ELF-1 (cell line): ENCODE measurements at regions not wholly inside any gene's neighbourhood (a gene's known extent, or its start where the extent isn't known, plus 50 kb on each side); places are given as distances from the start of the nearest gene placed in this dataset.

Experiments
- DNase-seq: peaks from one replicate; pipeline ENCODE4 v3.0.0-alpha.2; 2016; ENCODE audit warnings: low read depth, low spot score

DNA sequence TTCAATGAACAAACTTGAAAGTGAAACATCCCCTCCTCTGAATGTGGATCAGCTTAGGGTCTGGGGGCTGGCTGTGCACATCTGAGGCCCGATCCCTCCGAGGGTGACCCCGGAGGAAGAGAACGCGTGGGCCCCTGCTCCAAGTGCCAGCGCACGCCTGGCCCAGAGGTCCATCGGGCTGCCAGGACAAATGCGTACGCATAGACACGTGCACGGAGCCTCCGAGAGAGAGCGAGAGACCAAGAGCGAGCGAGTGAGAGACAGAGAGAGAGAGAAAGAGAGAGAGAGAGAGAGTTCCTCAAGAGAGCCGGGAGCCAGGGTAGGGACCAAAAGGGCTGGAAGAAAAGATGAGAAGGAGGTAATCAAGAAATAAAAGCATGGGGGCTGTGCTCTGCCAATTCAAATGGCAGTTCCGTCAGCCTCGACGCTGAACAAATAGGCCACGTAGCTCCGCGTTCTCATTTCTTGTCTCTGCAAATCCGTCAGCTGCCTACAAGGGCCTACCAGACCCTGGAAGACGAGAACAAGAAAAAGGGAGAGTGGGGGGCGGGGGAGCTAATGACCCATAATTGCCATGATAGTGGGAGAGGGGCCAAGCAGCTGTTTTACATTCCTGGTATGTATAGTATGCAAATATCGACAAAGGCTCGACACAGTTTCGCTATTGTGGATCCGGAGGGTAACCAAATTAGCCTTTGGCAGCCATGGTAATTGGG is 435.3 kb upstream of the ZFHX3 start:
- DNase-seq, result peak; percentile 81

DNA sequence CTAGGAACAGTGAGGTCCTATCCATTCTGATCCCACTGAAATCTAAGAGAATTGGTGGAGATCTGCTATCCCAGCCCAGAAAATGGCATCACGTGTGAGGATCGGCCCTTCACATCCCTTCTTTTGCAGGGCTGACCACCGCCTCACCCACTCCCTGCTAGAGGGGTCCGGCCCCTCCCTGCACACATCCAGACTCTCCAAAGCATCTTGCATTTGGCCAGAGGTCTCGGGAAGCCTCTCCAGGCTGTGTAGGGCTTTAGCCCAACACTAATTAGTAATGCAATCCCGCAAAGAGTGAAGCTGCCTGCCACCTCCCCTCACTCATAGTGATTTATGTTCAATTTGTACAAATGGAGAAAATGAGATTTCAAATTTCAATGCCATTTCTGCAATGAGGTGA is 434.4 kb upstream of the ZFHX3 start:
- no peak for DNase-seq

DNA sequence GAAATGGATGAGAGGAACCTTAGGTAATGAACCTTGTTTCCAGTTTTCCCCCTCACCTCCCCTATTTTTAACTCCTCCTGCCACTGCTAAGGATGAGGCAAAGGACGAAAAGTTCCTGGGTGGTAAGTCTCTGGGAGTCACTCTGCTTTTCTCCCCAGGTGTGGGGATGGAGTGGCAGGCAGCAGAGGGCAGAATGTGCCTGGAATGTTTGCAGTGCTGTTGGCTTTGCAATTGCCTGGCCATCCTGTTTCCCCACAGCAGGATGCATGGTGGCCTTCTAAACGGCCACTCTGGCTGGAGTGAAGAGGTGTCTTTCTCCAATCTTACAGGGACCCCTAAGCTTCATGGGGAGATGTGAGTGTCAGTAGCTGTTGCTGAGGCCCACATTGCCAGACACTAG is 432.5 kb upstream of the ZFHX3 start:
- DNase-seq, result peak; percentile 8

DNA sequence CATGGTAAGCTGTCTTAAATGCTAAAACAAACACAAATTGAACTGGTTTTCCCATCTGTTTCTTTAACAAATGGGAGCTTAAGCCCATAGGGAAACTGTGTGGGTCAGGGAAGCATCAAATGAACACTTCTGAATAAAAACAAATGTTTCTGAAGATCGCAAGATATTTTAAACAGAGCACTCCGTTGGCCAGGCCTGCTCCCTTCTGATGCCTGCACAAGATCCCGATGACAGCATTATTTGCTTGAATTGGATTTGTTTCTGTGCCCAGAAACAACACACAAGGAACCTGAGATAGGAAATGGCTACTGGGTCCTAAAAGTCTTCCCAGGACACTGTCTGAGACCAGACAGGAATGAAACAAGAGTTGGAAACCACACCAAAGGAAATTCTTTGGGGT is 425.8 kb upstream of the ZFHX3 start:
- DNase-seq, result no peak

DNA sequence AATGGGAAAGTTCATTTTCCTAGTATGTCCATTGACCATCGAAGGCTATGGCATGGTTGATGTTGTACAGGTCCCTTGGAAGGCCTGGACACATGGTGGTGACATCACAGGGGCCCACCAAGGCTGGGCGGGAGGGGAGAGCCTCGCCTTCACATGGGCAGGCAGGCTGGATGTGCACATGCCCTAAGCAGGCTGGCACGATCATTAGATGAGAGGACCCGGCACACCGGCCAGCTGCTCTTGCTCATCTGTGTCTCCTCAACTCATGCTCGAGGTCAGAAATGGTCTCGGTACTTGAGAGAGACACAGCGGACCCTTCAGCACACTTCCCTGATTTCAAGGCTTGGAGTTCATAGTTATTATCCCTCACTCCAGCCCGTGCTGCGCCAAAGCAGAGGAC is 416.9 kb upstream of the ZFHX3 start:
- DNase-seq, result no peak

DNA sequence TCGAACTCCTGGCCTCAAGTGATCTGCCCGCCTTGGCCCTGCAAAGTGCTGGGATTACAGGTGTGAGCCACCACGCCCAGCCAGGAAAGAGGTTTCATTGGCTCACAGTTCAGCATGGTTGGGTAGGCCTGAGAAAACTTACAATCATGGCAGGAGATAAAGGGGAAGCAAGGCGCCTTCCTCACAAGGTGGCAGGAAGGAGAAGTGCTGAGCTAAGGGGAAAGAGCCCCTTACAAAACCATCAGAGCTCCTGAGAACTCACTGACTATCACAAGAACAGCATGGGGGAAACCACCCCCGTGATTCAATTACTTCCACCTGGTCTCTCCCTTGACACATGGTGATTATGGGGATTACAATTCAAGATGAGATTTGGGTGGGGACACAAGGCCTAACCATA is 411.7 kb upstream of the ZFHX3 start:
- DNase-seq, result no peak

DNA sequence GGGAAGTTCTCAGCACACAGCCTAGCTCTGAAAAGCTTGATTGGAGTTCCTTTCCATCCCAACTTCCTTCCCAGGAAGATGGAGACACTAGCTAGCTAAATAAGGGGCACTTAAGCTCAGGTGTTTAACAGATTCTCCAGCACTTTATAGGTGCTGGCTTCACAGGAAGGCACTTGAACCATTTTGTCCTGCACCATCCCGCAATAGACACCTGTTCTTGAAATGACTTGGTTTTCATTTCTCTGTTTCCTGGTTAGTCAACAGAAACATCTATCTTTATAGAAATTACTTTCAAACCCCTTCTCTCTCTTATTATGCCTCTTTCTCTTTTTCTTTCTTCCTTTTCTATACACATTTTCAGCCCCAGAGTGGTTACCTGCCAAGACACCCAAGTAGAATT is 409.9 kb upstream of the ZFHX3 start:
- DNase-seq, result no peak

DNA sequence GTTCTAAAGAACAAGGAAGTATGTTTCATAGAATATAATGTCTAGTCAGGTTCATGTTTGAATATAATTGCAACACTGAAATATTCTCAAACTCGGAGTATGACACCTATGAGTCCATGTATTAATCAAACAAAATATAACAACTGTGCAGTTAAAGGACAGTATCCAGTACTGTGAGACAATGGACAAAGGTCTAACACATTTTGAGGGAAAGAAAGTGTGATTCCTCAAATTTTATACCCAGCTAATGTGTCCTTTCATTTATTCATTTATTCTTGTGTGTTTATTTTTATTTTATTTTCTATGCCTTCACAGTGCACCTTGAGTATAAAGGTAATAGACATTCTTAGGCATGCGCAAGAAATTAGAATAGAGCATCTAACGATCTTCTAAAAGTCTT is 401.0 kb upstream of the ZFHX3 start:
- DNase-seq, result no peak

DNA sequence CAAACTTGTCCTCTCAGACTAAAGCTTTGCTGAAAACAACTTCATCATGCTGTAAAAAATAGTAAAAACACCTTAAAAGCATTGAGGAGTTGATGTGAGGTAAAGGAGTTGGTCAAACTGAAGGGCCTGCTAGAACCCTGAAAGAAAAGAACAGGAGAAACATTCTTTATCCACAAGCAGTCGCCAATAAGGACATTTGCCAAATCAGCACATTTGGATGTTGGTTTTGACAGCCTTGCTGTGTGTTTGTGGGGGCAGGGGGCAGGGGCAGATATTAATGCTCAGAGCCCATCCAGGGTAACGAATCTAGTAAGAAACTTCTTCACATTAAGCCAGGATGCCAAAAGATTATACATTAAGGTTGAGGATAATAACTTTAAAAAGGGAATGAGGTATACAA is 399.9 kb upstream of the ZFHX3 start:
- DNase-seq, result no peak

DNA sequence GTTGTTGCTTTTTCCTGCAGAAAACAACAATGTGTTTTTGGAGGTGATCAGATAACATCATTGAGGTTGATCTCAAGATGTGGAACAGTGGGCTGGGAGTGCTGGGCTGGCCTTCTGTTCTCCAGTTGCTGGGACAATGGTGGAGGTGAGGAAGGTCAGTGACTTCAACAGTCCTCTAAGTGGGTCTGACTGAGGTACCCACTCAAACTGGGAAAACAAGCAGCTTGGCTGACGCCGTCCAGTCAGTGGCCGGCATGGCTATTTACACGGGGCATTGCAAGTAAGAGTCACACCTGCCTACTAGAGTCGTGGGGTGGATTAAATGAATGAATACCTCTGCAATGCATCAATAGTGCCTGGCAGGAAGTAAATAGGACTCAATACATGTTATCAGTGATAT is 386.7 kb upstream of the ZFHX3 start:
- no peak for DNase-seq

DNA sequence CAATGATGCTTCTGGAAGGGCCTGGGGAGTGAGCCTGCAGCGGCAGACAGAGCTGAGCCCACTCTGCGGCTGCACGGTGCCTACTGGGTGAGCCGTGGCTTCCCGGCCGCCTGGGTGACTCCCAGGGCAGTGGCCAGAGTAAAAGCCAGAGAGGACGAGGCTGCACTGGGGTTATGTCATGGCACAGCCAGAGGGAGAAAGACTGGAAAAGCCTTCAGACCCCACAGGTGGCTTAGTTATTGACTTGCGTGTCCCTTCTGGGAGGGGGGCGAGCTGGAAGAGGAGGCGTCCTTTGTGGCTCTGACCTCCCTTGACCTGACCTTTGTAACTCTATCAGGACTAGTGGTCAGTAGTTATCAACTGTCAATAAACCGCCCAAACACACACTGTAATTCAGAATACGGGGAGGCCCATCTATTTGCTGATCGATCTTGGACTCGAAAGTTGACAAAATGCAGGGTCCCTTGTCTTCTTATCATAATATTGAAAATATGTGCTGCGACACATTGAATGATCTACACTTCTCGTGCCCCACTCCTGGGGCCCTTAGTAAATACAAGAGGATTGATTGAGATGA is 385.9 kb upstream of the ZFHX3 start:
- no peak for DNase-seq

DNA sequence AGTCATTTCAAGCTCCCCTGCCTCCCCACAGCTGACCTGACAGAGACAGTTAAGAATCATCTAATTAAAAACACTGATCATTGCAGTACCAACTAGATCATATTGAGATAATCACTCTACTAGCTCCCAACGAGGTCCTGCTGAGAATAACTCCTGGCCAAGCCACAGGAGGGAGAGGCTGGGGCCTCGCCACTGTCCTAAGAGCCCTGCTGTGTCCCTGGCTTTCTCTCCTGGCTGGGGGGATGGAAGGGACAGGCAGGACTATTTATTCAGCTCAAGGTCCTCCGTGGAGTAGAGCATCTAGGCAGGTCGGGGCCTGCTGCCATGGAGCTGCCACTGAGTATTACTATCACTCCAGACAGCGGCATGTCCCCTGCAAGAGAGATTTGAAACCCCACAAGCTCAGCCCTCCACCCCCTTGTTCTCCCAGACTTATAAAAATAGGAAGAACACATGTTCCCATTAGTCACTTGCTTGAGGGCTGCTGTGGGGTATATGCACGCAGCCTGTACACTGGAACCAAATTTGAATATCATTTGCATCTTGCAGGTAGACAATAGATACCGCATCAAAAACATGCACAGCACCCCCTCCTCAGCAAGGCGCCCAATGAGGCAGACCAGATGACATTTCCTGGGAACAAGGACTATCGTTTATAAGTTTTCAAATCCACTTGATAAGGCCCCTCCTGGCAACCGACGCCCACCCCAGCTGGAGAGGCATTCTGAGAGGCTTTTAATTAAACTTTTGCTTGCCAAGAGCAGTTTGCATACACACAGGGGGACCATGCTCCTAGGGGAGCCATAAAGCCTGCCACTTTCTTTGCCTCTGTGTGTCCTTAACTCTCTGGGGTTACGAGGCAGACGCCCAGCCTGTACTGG is 385.2 kb upstream of the ZFHX3 start:
- DNase-seq, result no peak

DNA sequence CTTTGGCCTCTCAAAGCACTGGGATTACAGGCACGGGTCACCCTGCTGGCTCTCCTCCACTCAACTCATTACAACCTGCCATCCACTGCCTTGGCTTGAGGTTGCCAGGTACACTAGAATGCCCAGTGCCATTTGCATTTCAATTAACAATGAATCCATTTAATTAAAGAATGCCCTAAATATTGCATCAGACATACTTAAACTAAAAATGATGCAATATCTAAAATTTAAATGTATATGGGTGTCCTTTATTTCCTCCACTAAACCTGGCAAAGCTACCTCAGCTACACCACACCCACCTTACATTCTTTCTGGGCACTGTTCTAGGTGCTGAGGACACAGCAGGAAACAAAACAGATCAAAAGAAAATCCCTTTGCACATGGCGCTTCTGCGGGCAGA is 382.2 kb upstream of the ZFHX3 start:
- no peak for DNase-seq

DNA sequence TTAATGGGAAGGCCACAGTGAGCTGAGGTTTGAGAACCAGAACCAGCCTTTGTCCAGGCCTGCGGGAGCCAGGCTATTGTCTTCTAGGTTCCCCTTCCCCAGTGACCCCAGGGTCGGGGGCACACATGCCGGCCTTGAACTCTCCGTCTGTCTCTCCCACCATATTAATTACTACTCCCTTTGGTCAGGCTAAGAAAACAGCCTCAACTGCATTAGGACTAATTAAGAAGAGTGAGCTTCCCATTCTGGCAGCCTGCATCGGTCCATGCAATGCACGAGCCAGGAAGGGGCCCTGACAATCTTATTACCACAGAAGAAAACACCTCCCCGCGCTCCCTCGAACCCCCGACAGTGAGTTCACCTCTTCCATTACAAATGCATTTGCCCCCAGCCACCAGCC is 380.2 kb upstream of the ZFHX3 start:
- no peak for DNase-seq

DNA sequence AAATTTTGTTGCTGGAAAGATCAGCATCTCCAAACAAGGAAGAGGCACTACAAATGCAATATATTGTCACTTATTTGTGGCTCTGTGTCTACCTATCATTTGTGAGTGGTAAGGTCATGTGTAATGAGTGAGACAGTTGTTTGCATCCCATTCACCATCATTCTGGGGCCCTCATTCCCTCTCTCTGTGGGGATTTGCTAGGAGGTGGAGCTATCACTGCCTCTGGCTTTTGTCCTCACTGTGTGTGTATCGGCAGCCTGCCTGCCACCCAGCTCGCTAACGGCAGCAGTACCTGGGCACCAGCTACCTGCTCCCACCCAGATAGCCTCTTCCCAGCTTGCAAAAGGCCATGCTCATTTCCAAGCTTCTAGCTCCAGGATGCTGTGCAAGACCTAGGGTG is 379.2 kb upstream of the ZFHX3 start:
- no peak for DNase-seq

DNA sequence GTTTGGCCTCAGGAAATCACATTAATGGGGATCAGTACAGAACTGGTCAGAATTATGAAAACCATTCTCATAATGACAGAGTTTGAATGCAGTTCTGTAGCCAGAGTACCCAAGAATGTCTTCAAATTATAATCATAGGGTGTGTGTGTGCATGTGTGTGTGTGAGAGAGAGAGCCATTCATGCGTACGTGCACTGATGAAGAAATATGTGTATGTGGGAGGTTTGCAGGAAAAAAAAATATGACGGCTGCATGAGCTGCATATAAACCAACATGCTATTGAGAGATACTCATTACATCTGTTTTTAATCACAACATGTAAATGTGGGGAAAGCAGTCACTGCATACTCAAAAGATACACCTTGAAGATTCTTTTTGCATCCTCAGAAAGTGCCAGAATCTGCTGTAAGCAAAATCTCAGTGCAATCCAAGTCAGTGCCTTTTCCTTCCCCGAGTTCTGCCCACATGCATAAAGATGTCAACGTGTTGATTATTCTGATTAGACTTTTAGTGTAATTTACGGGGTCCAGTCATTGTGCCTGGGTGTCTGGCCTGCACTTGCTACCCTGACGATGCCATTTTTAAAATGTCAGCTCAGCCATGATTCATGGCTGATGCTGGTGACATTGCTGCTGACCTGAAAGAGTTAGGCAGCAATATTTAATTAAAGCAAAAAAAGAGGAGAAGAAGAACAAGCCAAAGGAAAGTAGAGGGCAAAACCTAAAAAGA is 378.7 kb upstream of the ZFHX3 start:
- no peak for DNase-seq

DNA sequence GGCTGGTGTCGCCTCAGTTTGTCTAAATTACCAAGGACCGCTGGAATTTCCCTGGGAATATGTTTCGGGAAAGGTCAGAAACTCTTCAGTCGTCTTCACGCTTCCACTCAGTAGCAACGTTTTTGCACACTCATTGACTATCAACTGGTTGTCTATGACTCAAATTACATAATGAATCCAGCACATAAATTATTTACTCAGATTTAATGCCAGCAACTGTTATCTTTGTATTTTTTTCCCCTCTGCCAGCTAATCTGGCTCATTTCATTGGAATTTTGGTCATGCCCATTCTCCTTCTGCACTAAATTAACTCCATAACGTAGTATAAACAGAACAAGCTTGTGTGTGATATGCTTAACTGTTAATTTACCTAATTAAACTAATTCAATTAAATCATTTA is 372.7 kb upstream of the ZFHX3 start:
- DNase-seq, result no peak

DNA sequence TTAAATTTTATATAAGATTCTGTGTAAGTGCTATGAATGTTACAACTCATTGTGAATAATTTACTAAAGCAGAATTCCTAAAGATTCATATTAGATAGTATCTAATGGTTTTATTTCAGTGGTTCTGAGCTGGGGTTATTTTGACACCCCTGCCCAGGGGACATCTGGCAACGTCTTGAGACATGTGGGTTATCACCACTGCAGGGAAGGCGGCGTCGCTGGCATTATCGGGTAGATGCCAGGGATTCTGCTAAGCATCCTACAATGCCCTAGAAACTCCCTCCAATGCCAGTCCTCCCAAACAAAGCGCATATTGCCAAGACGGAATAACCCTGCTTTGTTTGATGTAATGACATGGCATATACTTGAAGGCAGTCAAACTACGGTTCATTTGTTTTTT is 372.3 kb upstream of the ZFHX3 start:
- DNase-seq, result no peak

DNA sequence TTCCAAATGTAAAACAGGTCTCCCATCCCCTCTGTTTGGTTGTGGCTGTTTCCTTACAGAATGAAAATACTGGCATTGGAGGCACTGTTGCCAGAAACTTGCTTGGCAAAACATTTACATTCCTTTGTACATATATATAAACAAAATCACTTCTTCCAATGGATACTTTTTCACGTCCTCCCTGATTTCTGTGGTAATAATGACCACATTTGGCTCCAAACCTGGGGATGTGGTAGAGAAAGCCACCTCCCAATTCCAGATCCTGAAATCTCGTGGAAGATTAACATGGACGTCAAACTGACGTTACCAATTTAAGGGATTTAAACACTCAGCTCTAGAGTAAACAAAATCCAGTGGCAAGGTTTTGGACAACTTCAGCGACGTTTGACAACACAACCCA is 370.8 kb upstream of the ZFHX3 start:
- DNase-seq, result no peak

DNA sequence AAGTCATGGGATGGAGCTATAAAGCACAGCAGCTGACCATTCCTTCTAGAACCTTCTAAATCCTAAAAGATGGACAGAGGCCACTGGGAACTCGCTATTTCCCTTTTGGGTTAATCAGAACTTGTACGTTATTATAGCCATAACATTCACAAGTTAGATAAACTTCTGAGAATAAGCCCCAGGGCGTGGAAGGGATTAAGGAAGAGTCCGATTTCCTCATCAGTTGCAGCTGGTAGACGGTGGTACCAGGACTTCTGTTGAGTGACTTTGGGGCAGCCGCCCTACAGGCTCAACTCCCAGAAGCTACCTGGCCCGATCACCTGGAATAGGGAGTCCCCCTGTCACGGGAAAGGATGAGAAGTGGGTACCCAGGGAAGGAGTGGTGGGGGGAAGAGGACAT is 370.1 kb upstream of the ZFHX3 start:
- DNase-seq, result no peak

DNA sequence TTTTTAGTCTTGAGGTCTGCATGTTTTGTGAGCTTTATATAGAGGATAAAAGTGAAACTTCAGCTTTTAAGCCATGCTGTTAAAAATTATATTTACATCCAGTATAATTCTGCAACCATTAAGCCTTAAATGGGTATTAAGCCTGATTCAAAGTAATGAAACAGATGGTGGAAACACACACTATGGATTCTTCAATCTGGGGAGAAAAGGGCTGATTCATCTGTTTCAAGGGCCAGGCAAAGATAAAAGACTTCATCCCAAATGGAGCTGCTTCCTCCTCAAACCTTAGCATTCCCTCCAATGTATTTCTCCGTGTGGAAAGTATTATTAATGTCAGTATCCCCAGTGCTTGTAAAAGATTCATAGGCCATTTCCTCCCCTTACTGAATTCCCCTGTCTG is 367.4 kb upstream of the ZFHX3 start:
- DNase-seq, result no peak

DNA sequence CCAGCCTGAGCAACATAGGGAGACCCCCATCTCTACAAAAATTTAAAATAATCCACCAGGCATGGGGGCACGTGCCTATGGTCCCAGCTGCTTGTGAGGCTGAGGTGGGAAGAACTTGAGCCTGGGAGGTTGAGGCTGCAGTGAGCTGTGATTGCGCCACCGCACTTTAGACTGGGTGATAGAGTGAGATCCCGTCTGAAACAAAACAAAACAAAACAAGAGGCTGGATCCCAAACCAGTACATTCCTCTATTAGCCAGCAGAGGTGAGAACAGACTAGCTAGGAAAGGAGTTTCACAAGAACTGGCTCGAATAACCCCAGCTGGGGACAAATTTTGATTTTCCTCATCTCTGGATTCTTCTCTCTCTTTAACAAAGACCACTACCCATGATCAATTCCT is 366.7 kb upstream of the ZFHX3 start:
- no peak for DNase-seq
